ENCODE measurements at regions not wholly inside any gene's neighbourhood (a gene's known extent, or its start where the extent isn't known, plus 50 kb on each side); places are given as distances from the start of the nearest gene placed in this dataset.

DNA sequence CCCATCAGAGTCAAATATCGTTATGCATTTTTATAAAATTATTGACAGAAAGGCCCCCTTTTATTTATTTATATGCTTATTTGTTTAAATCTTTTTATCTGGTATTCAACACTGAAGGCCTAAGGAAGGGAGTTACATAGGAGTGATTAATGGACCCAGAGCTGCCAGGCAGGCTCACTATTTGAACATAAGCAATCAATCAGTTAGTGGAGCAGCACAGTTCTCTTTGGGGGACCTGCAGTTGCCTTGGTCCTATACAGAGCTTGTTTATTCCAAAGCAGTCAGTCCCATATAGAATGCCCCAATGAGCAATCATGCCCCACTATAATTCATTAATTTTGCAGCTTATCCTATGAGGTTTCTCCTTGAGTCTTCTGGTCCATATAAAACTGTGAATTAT, 389.4 kb upstream of the GOT2 start:
- Histone ChIP-seq H3K4me1 (ENCODE audit: insufficient read depth, low read length) (no peaks in the 10 kb centered on the region), H3K9me2 (replicated peaks; ENCODE audit: low read length) (no peaks in the 10 kb centered on the region), H4K20me1 (ENCODE audit: low read length) (no peaks in the 10 kb centered on the region), H3K9ac (ENCODE audit: low read length) (no peak overlapping the region), H2AFZ (ENCODE audit: low read length) (no peak overlapping the region), H3K4me2 (ENCODE audit: low read length) (no peak overlapping the region), H3K9me3 (ENCODE audit: low read length) (no peaks in the 10 kb centered on the region), H3K79me2 (ENCODE audit: low read length) (no peaks in the 10 kb centered on the region), H3K27me3 (ENCODE audit: low read length) (no peaks in the 10 kb centered on the region), H3K27ac (ENCODE audit: low read length) (no peak overlapping the region), H3K4me3 (ENCODE audit: low read length) (no peak overlapping the region), H3F3A (ENCODE audit: low read length, unreplicated experiment) (no peaks in the 10 kb centered on the region), H3K36me3 (ENCODE audit: low read depth, low read length) (no peaks in the 10 kb centered on the region)
- intact Hi-C loops (cut with micrococcal nuclease) = no loop called here
- no peak for TF ChIP-seq CTCF (conservative IDR thresholded peaks at IDR 0.05; ENCODE audit: low read depth, low read length)
- no peak for TF ChIP-seq EZH2phosphoT487 (IDR thresholded peaks at IDR 0.05; ENCODE audit: borderline replicate concordance, low read length)
- TF ChIP-seq EZH2 (IDR thresholded peaks at IDR 0.05; ENCODE audit: low read length, unreplicated experiment) = no peak
- ATAC-seq (no peak), DNase-seq (no peak)
- CTCF ChIA-PET = no interaction called here
- BruUV-seq (replicated peaks) = no TSS peak
- POLR2A ChIA-PET (ENCODE audit: unreplicated experiment) = no interaction called here

DNA sequence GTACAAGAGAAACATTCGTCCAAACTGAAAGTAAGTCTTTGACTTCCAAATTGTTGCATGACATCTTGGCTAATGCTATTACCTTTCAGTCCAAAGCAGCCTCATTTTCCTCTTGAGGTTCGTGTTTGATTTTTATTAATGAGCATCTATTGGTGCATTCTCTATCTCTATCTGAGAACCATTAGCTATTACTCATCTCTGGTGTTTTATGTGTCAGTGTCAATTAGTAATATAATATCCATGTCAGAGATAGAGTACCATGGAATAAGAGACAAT, 388.1 kb upstream of the GOT2 start:
- no peak for ATAC-seq
- Histone ChIP-seq H3K27ac (ENCODE audit: low read length) (no peak overlapping the region), H3K4me2 (ENCODE audit: low read length) (no peak overlapping the region), H3K4me3 (ENCODE audit: low read length) (no peak overlapping the region), H3K27me3 (ENCODE audit: low read length) (no peaks in the 10 kb centered on the region), H3K9me3 (ENCODE audit: low read length) (no peaks in the 10 kb centered on the region), H3K9me2 (replicated peaks; ENCODE audit: low read length) (no peaks in the 10 kb centered on the region), H3K9ac (ENCODE audit: low read length) (no peak overlapping the region), H2AFZ (ENCODE audit: low read length) (no peak overlapping the region), H3K4me1 (ENCODE audit: insufficient read depth, low read length) (no peaks in the 10 kb centered on the region), H3F3A (ENCODE audit: low read length, unreplicated experiment) (no peaks in the 10 kb centered on the region), H4K20me1 (ENCODE audit: low read length) (no peaks in the 10 kb centered on the region), H3K36me3 (ENCODE audit: low read depth, low read length) (no peaks in the 10 kb centered on the region), H3K79me2 (ENCODE audit: low read length) (no peaks in the 10 kb centered on the region)
- POLR2A ChIA-PET (ENCODE audit: unreplicated experiment) = no interaction called here
- no TSS peak for BruUV-seq (replicated peaks)
- TF ChIP-seq EZH2 (IDR thresholded peaks at IDR 0.05; ENCODE audit: low read length, unreplicated experiment) (no peak), CTCF (conservative IDR thresholded peaks at IDR 0.05; ENCODE audit: low read depth, low read length) (no peak), EZH2phosphoT487 (IDR thresholded peaks at IDR 0.05; ENCODE audit: borderline replicate concordance, low read length) (no peak)
- CTCF ChIA-PET = no interaction called here
- no peak for DNase-seq
- intact Hi-C loops (cut with micrococcal nuclease) = no loop called here

- Histone ChIP-seq H3K9me2 (replicated peaks; ENCODE audit: low read length) (no peaks in the 10 kb centered on the region), H3K36me3 (ENCODE audit: low read depth, low read length) (no peaks in the 10 kb centered on the region), H3K4me3 (ENCODE audit: low read length) (no peak overlapping the region), H3K4me1 (ENCODE audit: insufficient read depth, low read length) (no peaks in the 10 kb centered on the region), H3F3A (ENCODE audit: low read length, unreplicated experiment) (no peaks in the 10 kb centered on the region), H3K4me2 (ENCODE audit: low read length) (no peak overlapping the region), H3K9me3 (ENCODE audit: low read length) (no peaks in the 10 kb centered on the region), H4K20me1 (ENCODE audit: low read length) (no peaks in the 10 kb centered on the region), H3K9ac (ENCODE audit: low read length) (no peak overlapping the region), H3K27me3 (ENCODE audit: low read length) (no peaks in the 10 kb centered on the region), H2AFZ (ENCODE audit: low read length) (no peak overlapping the region), H3K27ac (ENCODE audit: low read length) (no peak overlapping the region), H3K79me2 (ENCODE audit: low read length) (no peaks in the 10 kb centered on the region)
- no peak for DNase-seq
- intact Hi-C loops (cut with micrococcal nuclease) = no loop called here
- no peak for ATAC-seq
- ChIA-PET CTCF (no interaction called here), POLR2A (ENCODE audit: unreplicated experiment) (no interaction called here)
- BruUV-seq (replicated peaks) = no TSS peak
- TF ChIP-seq CTCF (conservative IDR thresholded peaks at IDR 0.05; ENCODE audit: low read depth, low read length) (no peak), EZH2 (IDR thresholded peaks at IDR 0.05; ENCODE audit: low read length, unreplicated experiment) (no peak), EZH2phosphoT487 (IDR thresholded peaks at IDR 0.05; ENCODE audit: borderline replicate concordance, low read length) (no peak)
Measured at GRCh38 chr16:59121411-59122261, 387.5 kb upstream of the GOT2 start.

All from PC-3 (cell line).